ENCODE measurements at regions not wholly inside any gene's neighbourhood (a gene's known extent, or its start where the extent isn't known, plus 50 kb on each side); places are given as distances from the start of the nearest gene placed in this dataset.

DNA sequence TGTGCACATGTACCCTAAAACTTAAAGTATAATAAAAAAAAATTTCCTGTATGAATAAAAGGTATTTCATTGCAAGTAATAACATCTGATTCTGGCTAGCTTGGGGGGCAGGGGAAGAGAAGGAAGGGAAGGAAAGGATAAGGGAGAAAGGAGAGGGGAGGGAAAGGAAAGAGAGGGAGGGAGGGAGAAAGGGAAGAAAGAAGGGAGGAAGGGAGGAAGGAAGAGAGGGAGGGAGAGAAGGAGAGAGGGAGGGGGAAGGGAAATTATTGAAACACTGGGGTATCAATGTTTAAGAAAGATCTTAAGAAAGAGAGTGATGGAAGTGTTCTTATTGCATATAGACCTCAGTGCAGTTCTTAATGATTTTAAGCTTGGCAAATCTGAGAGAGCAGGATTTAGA is 129.8 kb upstream of the ZNF366 start:
- no peak overlapping the region for H3K4me2 ChIP-seq
- no peak overlapping the region for H3K4me3 ChIP-seq
- H3K4me1 Mint-ChIP-seq, result peaks cover 22% of the 10 kb centered on the region
- H3K9me2 ChIP-seq (ENCODE audit: insufficient read depth), result peaks cover 4% of the 10 kb centered on the region; the same call in 1 of the 2 replicates
- H3K36me3 ChIP-seq (ENCODE audit: insufficient read depth), result no peaks in the 10 kb centered on the region
- no peaks in the 10 kb centered on the region for H3K79me2 ChIP-seq (replicated peaks; ENCODE audit: insufficient read depth)
- TF ChIP-seq STAT1 (IDR thresholded peaks at IDR 0.05; ENCODE audit: unreplicated experiment), result no peak
- no peak for TF ChIP-seq ZNF114 (CRISPR knock-in tag; IDR thresholded peaks at IDR 0.05)
- TF ChIP-seq, protein P1, sequence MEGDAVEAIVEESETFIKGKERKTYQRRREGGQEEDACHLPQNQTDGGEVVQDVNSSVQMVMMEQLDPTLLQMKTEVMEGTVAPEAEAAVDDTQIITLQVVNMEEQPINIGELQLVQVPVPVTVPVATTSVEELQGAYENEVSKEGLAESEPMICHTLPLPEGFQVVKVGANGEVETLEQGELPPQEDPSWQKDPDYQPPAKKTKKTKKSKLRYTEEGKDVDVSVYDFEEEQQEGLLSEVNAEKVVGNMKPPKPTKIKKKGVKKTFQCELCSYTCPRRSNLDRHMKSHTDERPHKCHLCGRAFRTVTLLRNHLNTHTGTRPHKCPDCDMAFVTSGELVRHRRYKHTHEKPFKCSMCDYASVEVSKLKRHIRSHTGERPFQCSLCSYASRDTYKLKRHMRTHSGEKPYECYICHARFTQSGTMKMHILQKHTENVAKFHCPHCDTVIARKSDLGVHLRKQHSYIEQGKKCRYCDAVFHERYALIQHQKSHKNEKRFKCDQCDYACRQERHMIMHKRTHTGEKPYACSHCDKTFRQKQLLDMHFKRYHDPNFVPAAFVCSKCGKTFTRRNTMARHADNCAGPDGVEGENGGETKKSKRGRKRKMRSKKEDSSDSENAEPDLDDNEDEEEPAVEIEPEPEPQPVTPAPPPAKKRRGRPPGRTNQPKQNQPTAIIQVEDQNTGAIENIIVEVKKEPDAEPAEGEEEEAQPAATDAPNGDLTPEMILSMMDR (conservative IDR thresholded peaks at IDR 0.05; ENCODE audit: low read depth in 2 of 2), result no peak
- no peak for TF ChIP-seq EZH2 (IDR thresholded peaks at IDR 0.05; ENCODE audit: low read depth, unreplicated experiment)
- TF ChIP-seq, protein P2, sequence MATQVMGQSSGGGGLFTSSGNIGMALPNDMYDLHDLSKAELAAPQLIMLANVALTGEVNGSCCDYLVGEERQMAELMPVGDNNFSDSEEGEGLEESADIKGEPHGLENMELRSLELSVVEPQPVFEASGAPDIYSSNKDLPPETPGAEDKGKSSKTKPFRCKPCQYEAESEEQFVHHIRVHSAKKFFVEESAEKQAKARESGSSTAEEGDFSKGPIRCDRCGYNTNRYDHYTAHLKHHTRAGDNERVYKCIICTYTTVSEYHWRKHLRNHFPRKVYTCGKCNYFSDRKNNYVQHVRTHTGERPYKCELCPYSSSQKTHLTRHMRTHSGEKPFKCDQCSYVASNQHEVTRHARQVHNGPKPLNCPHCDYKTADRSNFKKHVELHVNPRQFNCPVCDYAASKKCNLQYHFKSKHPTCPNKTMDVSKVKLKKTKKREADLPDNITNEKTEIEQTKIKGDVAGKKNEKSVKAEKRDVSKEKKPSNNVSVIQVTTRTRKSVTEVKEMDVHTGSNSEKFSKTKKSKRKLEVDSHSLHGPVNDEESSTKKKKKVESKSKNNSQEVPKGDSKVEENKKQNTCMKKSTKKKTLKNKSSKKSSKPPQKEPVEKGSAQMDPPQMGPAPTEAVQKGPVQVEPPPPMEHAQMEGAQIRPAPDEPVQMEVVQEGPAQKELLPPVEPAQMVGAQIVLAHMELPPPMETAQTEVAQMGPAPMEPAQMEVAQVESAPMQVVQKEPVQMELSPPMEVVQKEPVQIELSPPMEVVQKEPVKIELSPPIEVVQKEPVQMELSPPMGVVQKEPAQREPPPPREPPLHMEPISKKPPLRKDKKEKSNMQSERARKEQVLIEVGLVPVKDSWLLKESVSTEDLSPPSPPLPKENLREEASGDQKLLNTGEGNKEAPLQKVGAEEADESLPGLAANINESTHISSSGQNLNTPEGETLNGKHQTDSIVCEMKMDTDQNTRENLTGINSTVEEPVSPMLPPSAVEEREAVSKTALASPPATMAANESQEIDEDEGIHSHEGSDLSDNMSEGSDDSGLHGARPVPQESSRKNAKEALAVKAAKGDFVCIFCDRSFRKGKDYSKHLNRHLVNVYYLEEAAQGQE (IDR thresholded peaks at IDR 0.05; ENCODE audit: unreplicated experiment), result no peak
- TF ChIP-seq EZH2phosphoT487 (IDR thresholded peaks at IDR 0.05; ENCODE audit: unreplicated experiment), result no peak
- TF ChIP-seq NANOG (IDR thresholded peaks at IDR 0.05; ENCODE audit: borderline replicate concordance), result no peak
- TF ChIP-seq CREB1 (CRISPR knock-in tag; IDR thresholded peaks at IDR 0.05; ENCODE audit: low read depth), result no peak
- TF ChIP-seq, protein P3, sequence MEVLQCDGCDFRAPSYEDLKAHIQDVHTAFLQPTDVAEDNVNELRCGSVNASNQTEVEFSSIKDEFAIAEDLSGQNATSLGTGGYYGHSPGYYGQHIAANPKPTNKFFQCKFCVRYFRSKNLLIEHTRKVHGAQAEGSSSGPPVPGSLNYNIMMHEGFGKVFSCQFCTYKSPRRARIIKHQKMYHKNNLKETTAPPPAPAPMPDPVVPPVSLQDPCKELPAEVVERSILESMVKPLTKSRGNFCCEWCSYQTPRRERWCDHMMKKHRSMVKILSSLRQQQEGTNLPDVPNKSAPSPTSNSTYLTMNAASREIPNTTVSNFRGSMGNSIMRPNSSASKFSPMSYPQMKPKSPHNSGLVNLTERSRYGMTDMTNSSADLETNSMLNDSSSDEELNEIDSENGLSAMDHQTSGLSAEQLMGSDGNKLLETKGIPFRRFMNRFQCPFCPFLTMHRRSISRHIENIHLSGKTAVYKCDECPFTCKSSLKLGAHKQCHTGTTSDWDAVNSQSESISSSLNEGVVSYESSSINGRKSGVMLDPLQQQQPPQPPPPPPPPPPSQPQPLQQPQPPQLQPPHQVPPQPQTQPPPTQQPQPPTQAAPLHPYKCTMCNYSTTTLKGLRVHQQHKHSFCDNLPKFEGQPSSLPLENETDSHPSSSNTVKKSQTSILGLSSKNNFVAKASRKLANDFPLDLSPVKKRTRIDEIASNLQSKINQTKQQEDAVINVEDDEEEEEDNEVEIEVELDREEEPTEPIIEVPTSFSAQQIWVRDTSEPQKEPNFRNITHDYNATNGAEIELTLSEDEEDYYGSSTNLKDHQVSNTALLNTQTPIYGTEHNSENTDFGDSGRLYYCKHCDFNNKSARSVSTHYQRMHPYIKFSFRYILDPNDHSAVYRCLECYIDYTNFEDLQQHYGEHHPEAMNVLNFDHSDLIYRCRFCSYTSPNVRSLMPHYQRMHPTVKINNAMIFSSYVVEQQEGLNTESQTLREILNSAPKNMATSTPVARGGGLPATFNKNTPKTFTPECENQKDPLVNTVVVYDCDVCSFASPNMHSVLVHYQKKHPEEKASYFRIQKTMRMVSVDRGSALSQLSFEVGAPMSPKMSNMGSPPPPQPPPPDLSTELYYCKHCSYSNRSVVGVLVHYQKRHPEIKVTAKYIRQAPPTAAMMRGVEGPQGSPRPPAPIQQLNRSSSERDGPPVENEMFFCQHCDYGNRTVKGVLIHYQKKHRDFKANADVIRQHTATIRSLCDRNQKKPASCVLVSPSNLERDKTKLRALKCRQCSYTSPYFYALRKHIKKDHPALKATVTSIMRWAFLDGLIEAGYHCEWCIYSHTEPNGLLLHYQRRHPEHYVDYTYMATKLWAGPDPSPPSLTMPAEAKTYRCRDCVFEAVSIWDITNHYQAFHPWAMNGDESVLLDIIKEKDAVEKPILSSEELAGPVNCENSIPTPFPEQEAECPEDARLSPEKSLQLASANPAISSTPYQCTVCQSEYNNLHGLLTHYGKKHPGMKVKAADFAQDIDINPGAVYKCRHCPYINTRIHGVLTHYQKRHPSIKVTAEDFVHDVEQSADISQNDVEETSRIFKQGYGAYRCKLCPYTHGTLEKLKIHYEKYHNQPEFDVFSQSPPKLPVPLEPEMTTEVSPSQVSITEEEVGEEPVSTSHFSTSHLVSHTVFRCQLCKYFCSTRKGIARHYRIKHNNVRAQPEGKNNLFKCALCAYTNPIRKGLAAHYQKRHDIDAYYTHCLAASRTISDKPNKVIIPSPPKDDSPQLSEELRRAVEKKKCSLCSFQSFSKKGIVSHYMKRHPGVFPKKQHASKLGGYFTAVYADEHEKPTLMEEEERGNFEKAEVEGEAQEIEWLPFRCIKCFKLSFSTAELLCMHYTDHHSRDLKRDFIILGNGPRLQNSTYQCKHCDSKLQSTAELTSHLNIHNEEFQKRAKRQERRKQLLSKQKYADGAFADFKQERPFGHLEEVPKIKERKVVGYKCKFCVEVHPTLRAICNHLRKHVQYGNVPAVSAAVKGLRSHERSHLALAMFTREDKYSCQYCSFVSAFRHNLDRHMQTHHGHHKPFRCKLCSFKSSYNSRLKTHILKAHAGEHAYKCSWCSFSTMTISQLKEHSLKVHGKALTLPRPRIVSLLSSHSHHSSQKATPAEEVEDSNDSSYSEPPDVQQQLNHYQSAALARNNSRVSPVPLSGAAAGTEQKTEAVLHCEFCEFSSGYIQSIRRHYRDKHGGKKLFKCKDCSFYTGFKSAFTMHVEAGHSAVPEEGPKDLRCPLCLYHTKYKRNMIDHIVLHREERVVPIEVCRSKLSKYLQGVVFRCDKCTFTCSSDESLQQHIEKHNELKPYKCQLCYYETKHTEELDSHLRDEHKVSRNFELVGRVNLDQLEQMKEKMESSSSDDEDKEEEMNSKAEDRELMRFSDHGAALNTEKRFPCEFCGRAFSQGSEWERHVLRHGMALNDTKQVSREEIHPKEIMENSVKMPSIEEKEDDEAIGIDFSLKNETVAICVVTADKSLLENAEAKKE (CRISPR knock-in tag; IDR thresholded peaks at IDR 0.05), result no peak
- no peak for TF ChIP-seq ZNF331 (CRISPR knock-in tag; IDR thresholded peaks at IDR 0.05; ENCODE audit: low read depth)
- TF ChIP-seq, protein P4, sequence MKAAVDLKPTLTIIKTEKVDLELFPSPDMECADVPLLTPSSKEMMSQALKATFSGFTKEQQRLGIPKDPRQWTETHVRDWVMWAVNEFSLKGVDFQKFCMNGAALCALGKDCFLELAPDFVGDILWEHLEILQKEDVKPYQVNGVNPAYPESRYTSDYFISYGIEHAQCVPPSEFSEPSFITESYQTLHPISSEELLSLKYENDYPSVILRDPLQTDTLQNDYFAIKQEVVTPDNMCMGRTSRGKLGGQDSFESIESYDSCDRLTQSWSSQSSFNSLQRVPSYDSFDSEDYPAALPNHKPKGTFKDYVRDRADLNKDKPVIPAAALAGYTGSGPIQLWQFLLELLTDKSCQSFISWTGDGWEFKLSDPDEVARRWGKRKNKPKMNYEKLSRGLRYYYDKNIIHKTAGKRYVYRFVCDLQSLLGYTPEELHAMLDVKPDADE (IDR thresholded peaks at IDR 0.05), result no peak
- no peak for TF ChIP-seq POLR2AphosphoS5 (IDR thresholded peaks at IDR 0.05; ENCODE audit: low read depth)
- no peaks in the 10 kb centered on the region for H3K9me3 Mint-ChIP-seq
- no peaks in the 10 kb centered on the region for H3F3A ChIP-seq (replicated peaks; ENCODE audit: low read depth)
- H4K20me1 ChIP-seq (replicated peaks; ENCODE audit: insufficient read depth), result no peaks in the 10 kb centered on the region
- H3K36me3 Mint-ChIP-seq (ENCODE audit: low read depth), result no peaks in the 10 kb centered on the region
- no peak for DNase-seq (ENCODE audit: low spot score)
- H3K4me3 Mint-ChIP-seq, result no peak overlapping the region
- no peak overlapping the region for H2AFZ ChIP-seq
- H3K4me1 ChIP-seq (ENCODE audit: insufficient read depth), result peaks cover 15% of the 10 kb centered on the region
- H3K27ac ChIP-seq (ENCODE audit: low read depth), result no peak overlapping the region
- no peak for ATAC-seq
- H3K27me3 ChIP-seq (ENCODE audit: insufficient read depth), result no peaks in the 10 kb centered on the region
- no peak overlapping the region for H3K27ac Mint-ChIP-seq
- no peaks in the 10 kb centered on the region for H3K27me3 Mint-ChIP-seq (ENCODE audit: insufficient read depth, low read depth, poor library complexity)
